GM21576 (cell line): ENCODE measurements at regions not wholly inside any gene's neighbourhood (a gene's known extent, or its start where the extent isn't known, plus 50 kb on each side); places are given as distances from the start of the nearest gene placed in this dataset.
A peak's percentile ranks its signal among the peaks of the same experiment; 100 is the strongest.
"Not testable (repeated sequence)": the region's sequence is repeated elsewhere in the genome, so short reads cannot be mapped to it uniquely, and the experiment has no call there.

ENCODE experiments used
- ATAC-seq: cut with Tn5 transposase; IDR thresholded peaks from one replicate; pipeline ENCODE4 v1.9.1; 2021; ENCODE audit warnings: mild to moderate bottlenecking, moderate library complexity; ENCODE audit not compliant: unreplicated experiment

DNA sequence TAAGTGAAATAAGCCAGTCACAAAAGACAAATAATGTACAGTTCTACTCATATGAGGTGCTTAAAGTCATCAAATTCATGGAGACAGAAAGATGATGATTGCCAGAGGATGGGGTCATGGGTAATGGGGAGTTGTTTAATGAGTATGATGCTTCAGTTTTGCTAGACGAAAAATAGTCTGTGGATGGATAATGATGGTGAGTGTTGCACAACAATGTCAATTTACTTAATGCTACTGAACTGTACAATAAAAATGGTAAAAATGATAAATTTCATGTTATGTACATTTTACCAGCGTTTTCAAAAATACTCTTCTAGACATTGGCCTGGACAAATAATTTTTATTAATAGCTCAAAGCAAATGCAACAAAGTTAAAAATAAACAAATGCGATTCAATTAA is 118.5 kb upstream of the KYNU start:
- ATAC-seq, result no peak

DNA sequence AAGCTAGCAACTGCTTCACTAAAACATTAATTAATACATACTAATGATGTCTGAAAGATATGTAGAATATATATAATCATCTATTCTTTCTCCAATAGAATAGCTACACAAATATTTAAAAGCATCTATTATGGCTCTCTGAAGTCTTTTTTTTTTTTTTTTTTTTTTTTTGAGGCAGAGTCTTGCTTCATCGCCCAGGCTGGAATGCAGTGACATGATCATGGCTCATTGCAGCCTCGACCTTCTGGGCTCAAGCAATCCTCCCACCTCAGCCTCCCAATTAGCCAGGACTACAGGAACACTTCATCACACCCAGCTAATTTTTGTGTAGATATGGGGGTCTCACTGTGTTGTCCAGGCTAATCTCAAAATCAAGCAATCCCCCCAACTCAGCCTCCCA is 120.4 kb upstream of the KYNU start:
- ATAC-seq, result no peak

GRCh38 chr2:142756430-142756829 is 121.0 kb upstream of the KYNU start:
- ATAC-seq, result no peak

- ATAC-seq, result no peak
Measured at GRCh38 chr2:142755191-142755590, 122.3 kb upstream of the KYNU start.

DNA sequence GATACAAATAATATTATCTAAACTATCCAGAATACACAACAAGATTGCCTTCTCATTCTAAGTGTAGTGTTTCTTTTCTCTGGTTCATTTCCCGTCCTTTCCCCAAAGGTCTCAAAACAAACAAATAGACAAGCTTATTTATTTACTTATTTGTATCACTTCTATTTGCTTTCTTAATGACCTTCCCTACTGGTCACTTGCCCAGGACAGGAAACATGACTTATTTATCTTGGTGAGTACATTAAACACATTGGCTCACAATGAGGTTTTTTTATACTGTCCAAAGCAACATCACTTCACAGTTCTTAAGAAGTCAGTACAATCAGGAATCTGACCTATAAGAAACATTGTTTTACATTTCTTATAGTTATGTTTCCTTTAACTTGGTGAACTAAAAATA is 123.3 kb upstream of the KYNU start:
- no peak for ATAC-seq

DNA sequence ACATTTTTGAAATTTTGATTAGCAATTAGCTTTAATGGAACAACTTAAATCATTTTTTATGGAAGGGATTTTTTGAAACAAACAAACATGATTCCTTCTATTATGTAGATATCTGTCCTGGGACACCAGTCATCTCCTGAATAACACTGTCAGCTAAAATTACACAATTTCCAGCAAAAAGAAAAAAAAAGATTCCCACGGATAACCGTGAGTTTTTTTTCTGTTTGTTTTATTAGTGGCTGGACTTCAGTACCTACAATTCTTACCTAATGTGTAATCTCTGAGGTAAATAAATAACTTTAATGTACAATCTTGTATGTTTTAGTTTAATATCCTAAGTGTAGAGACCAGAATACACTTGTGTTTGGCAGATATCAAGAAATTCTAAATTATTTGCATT is 126.6 kb upstream of the KYNU start:
- ATAC-seq, result no peak

GRCh38 chr2:142748559-142749099 is 128.8 kb upstream of the KYNU start:
- ATAC-seq, result no peak

DNA sequence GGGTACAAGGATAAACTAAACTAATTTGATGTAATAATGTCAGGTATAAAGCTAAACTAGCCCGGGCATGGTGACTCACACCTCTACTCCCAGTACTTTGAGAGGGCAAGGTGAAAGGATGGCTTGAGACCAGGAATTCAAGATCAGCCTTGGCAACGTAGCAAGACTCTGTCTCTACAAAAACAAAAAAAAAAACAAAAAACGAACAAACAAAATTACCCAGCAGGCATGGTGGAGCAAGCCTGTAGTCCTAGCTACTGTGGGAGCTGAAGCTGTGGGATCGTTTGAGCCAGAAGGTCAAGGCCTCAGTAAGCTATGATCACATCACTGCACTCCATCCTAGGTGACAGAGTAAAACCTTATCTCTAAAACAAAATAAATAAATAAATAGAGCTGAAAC is 131.8 kb upstream of the KYNU start:
- no peak for ATAC-seq

- ATAC-seq, result peak; percentile 21
Measured at GRCh38 chr2:142742371-142743214, 134.9 kb upstream of the KYNU start.

GRCh38 chr2:142741764-142742269 is 135.6 kb upstream of the KYNU start:
- ATAC-seq, result peak; percentile 59

DNA sequence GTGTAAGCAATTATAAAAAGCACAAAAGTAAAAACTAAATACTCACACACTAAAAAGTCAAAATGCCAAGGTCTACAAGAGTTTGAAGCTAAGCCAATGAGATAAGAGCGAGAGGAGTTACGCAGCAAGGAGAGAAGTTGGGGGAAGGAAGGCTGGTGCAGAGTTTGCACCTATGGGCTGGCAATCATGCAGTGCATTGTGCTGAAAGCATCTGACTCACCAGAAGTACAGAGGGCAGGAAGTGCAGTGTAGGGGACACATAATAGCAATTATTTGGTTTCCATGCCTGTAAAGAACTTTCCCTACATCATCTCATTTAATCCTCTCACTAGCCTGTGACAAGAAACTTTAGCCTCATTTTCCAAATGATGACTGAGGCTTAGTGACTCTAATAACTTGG is 142.7 kb upstream of the KYNU start:
- ATAC-seq, result no peak

DNA sequence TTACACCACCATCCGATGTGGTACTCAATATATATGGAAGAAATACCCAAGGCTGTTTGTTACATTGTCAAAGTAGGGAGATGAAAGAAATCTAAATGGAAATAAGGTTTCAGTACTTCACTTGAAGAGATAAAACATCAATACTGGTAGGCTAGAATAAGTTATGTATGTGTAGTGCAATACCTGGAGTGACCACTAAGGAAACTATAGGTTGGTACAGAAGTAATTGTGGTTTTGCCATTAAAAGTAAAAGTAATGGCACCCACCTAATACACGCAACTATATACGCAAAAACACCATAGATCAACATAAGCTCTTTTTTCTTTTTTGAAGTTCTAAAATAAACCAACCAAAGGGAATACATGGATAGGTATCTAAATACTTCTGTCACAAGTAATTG is 143.2 kb upstream of the KYNU start:
- no peak for ATAC-seq

GRCh38 chr2:142729814-142730213 is 147.7 kb upstream of the KYNU start:
- not testable (repeated sequence) for ATAC-seq

GRCh38 chr2:142727821-142728478 is 149.5 kb upstream of the KYNU start:
- not testable (repeated sequence) for ATAC-seq

- ATAC-seq, result no peak
Measured at GRCh38 chr2:142725386-142725785, 152.1 kb upstream of the KYNU start.

- ATAC-seq, result peak; percentile 59
Measured at GRCh38 chr2:142724713-142725349, 152.6 kb upstream of the KYNU start.

DNA sequence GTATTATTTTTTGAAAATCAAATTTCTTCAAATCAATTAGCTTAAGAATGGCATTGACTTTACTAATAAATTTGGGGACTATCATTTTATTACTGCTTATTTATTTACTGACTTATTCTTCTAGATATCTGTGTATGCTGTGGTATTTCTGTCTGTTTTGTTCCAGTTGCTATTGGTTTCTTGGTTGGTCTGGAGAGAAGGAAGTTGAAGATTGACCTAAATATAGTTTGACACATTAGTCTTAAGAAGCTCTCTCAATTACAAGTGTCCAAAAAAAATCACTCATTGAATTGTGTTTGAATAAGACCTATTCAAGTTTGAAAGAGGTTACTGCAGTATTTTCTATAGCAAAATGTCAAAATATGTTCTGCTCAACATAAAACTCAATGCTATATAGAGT is 153.3 kb upstream of the KYNU start:
- peak; percentile 38 for ATAC-seq

GRCh38 chr2:142723236-142723635 is 154.2 kb upstream of the KYNU start:
- ATAC-seq, result no peak

DNA sequence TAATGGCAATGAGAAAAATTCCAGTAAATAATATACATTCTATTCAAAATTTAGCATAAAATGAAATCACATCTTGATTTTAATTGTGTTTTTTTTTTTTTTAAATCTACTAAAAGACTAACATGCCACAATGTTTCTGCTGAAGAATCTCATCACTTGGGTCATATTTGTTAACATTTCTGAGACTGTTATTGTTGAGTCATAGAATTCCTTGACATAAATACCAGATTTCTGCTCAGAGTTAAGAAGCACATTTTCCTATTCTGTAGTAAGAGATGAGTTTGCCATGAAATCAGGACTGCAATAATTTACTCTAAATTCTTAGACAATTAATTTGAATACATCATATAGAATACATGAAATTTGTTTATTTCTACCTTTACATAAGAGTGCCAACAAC is 154.9 kb upstream of the KYNU start:
- ATAC-seq, result no peak

- no peak for ATAC-seq
Measured at GRCh38 chr2:142722086-142722485, 155.4 kb upstream of the KYNU start.

DNA sequence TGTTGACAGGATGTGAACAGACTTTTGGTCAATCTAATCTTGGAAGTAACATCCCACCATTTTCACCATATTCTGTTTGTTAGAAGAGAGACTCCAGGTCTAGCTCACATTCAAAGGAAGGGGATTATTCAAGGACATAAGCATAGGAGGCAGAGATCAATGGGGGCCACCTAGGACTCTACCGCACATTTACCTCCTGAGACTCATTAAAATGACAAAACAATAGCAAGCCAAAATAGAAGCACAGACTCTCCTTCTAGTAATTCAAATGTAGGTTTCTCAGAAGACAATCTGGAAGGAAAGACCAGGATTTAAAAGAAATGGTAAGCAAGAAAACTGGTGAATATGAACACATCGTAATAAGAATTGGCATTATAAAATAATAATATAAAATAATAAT is 156.4 kb upstream of the KYNU start:
- no peak for ATAC-seq
